HepG2 (cell line): ENCODE measurements at regions not wholly inside any gene's neighbourhood (a gene's known extent, or its start where the extent isn't known, plus 50 kb on each side); places are given as distances from the start of the nearest gene placed in this dataset.

Source experiments
- ATAC-seq: fragments of 200-7000 bp; cut with Tn5 transposase; 3 replicates; pipeline ENCODE4 v1.9.1; 2020; ENCODE audit warnings: mild to moderate bottlenecking, moderate library complexity
- BruUV-seq: library from RNA; stranded (reverse); fragments of 400-500 nt; replicated peaks from 2 replicates; lab custom pipeline; 2021; lab: Mats Ljungman, UMichigan
- CTCF ChIA-PET: fragments of 300-600 bp; formaldehyde crosslinking; extraction: SDS; loops from one replicate; lab custom pipeline; 2021; ENCODE audit warnings: low total read pairs, inconsistent platforms, low intra/inter-chr PET ratio; lab: Yijun Ruan, JAX
- POLR2A ChIA-PET: fragments of 350-600 bp; sonication (Branson Sonifier 250); formaldehyde crosslinking; loops from one replicate; lab custom pipeline; 2020; ENCODE audit warnings: antibody characterized with exemption, inconsistent platforms; lab: Yijun Ruan, JAX
- DNase-seq: peaks from one replicate; pipeline ENCODE4 v3.0.0-alpha.2; 2015; ENCODE audit warnings: low spot score
- FAIRE-seq: peaks from 3 replicates; lab custom pipeline; 2011; peaks lifted over from hg19 to GRCh38; lab: Jason Lieb, UNC
- H2AFZ ChIP-seq: one replicate; pipeline ENCODE4 v1.6.1; 2011; ENCODE audit warnings: low read length, inconsistent platforms
- H3K27ac ChIP-seq: fragments of 300-600 bp; 3 replicates; pipeline ENCODE4 v1.8.0; 2011; ENCODE audit warnings: mixed run types, mild to moderate bottlenecking, mixed read lengths, low read length, inconsistent platforms; ENCODE audit not compliant: insufficient read depth; ENCODE audit errors: extremely low read length
- H3K27me3 ChIP-seq, 2 experiments: fragments of 200-600 bp in 1 of 2; 2 replicates in 1 of 2; 3 replicates in 1 of 2; pipeline versions ENCODE4 v1.6.0 to v1.8.0; 2011; ENCODE audit warnings: low read length in 2 of 2, mild to moderate bottlenecking in 2 of 2, moderate library complexity in 2 of 2, inconsistent platforms in 1 of 2; ENCODE audit not compliant: insufficient read depth in 2 of 2, control insufficient read depth in 1 of 2
- H3K36me3 ChIP-seq, 2 experiments: fragments of 200-600 bp in 1 of 2; replicated peaks in 1 of 2; 2 replicates in 1 of 2; 3 replicates in 1 of 2; pipeline versions ENCODE4 v1.5.1 to v1.8.0; 2011; ENCODE audit warnings: low read length in 2 of 2, inconsistent platforms in 1 of 2; ENCODE audit not compliant: insufficient read depth in 2 of 2, control insufficient read depth in 1 of 2
- H3K4me1 ChIP-seq: 2 replicates; pipeline ENCODE4 v1.5.1; 2012; ENCODE audit warnings: low read length, inconsistent platforms; ENCODE audit not compliant: insufficient read depth
- H3K4me2 ChIP-seq: 2 replicates; pipeline ENCODE4 v1.6.0; 2011; ENCODE audit warnings: low read depth, low read length, inconsistent platforms
- H3K4me3 ChIP-seq, 3 experiments: fragments of 200-600 bp in 1 of 3; sonication (generic), shearing (Covaris generic) in 1 of 3; replicated peaks in 1 of 3; 2 replicates each; pipeline ENCODE4 v1.5.1; 2011 to 2016; ENCODE audit warnings: low read length in 3 of 3, inconsistent platforms in 2 of 3, low read depth in 2 of 3, mild to moderate bottlenecking in 2 of 3, control low read depth in 1 of 3, mixed read lengths in 1 of 3; ENCODE audit not compliant: insufficient read depth in 1 of 3
- H3K79me2 ChIP-seq: one replicate; pipeline ENCODE4 v1.6.1; 2011; ENCODE audit warnings: low read length, inconsistent platforms; ENCODE audit not compliant: insufficient read depth
- H3K9ac ChIP-seq: 2 replicates; pipeline ENCODE4 v1.6.0; 2011; ENCODE audit warnings: mild to moderate bottlenecking, low read depth, low read length, inconsistent platforms; ENCODE audit not compliant: insufficient read depth
- H3K9me3 ChIP-seq: 2 replicates; pipeline ENCODE4 v1.5.1; 2012; ENCODE audit warnings: mild to moderate bottlenecking, low read length
- H4K20me1 ChIP-seq: 2 replicates; pipeline ENCODE4 v1.6.0; 2011; ENCODE audit warnings: inconsistent platforms, mild to moderate bottlenecking, low read length, moderate library complexity; ENCODE audit not compliant: insufficient read depth
- ESRRA ChIP-seq: sonication (generic); formaldehyde crosslinking; IDR thresholded peaks from 2 replicates; pipeline ENCODE4 v1.5.1; 2020; ENCODE audit warnings: mild to moderate bottlenecking, low read depth, missing genetic modification reagents
- KLF11 ChIP-seq: IDR thresholded peaks from 2 replicates; pipeline ENCODE4 v1.6.1; 2016; ENCODE audit warnings: missing compliant biosample characterization
- NFE2 ChIP-seq: sonication (generic); formaldehyde crosslinking; IDR thresholded peaks from 2 replicates; pipeline ENCODE4 v1.4.0; 2020; ENCODE audit warnings: missing genetic modification reagents
- PHB2 ChIP-seq: fragments of 450-650 bp; IDR thresholded peaks from 2 replicates; pipeline ENCODE4 v1.6.1; 2018; ENCODE audit not compliant: partially characterized antibody
- SOX13 ChIP-seq, 3 experiments: fragments of 450-650 bp in 1 of 3; sonication (generic) in 1 of 3; formaldehyde crosslinking in 1 of 3; IDR thresholded peaks in 2 of 3; conservative IDR thresholded peaks in 1 of 3; 2 replicates each; pipeline versions ENCODE4 v1.5.0 to v1.6.1; 2016 to 2020; ENCODE audit warnings: antibody characterized with exemption in 1 of 3, mild to moderate bottlenecking in 1 of 3, missing compliant biosample characterization in 1 of 3, missing genetic modification reagents in 1 of 3, moderate library complexity in 1 of 3
- SRY ChIP-seq: sonication (generic); formaldehyde crosslinking; IDR thresholded peaks from 2 replicates; pipeline ENCODE4 v1.8.0; 2022; ENCODE audit warnings: mild to moderate bottlenecking, missing genetic modification reagents
- STAT5B ChIP-seq: sonication (generic); formaldehyde crosslinking; IDR thresholded peaks from 2 replicates; pipeline ENCODE4 v1.4.0; 2020; ENCODE audit warnings: missing genetic modification reagents
- TCF12 ChIP-seq, 2 experiments: fragments of 450-650 bp in 1 of 2; sonication (generic) in 1 of 2; formaldehyde crosslinking in 1 of 2; IDR thresholded peaks; 2 replicates each; pipeline versions ENCODE4 v1.6.1 to v1.8.0; 2017 to 2022; ENCODE audit warnings: antibody characterized with exemption in 1 of 2, mild to moderate bottlenecking in 1 of 2, missing genetic modification reagents in 1 of 2, moderate library complexity in 1 of 2
- U2AF2 ChIP-seq: fragments of 200-400 bp; formaldehyde crosslinking; IDR thresholded peaks from 2 replicates; pipeline ENCODE4 v1.6.1; 2017; ENCODE audit warnings: low read depth, mild to moderate bottlenecking, low read length
- ZNF30 ChIP-seq: sonication (generic); formaldehyde crosslinking; IDR thresholded peaks from 2 replicates; pipeline ENCODE4 v1.5.0; 2020; ENCODE audit warnings: mild to moderate bottlenecking, missing genetic modification reagents
- ZNF501 ChIP-seq: sonication (generic); formaldehyde crosslinking; IDR thresholded peaks from 2 replicates; pipeline ENCODE4 v1.5.1; 2020; ENCODE audit warnings: mild to moderate bottlenecking, moderate library complexity, missing genetic modification reagents
- ZNF652 ChIP-seq: IDR thresholded peaks from 2 replicates; pipeline ENCODE4 v1.6.1; 2016; ENCODE audit warnings: low read depth, borderline replicate concordance
- WGBS: methylation state at CpG from one replicate; pipeline ENCODE4 v1.1.6; 2017; ENCODE audit warnings: low lambda C conversion rate; 5-methylcytosine and 5-hydroxymethylcytosine counted together
- in situ Hi-C: cut with HindIII; loops from 2 replicates; pipeline ENCODE4 v1.10.0; 2017; ENCODE audit warnings: low pct_unique_long_range_greater_than_20kb; ENCODE audit not compliant: extremely low pct_ligation_motif_present
- intact Hi-C: fragments of 100-400 bp; cut with micrococcal nuclease; formaldehyde crosslinking; loops from one replicate; pipeline ENCODE4 v1.10.0; 2022; ENCODE audit not compliant: unreplicated experiment
- TF ChIP-seq, protein P1 (sequence below): sonication (generic); formaldehyde crosslinking; IDR thresholded peaks from 2 replicates; pipeline ENCODE4 v1.5.1; 2020; ENCODE audit warnings: missing genetic modification reagents, mild to moderate bottlenecking, borderline replicate concordance
- TF ChIP-seq, protein P2 (sequence below): sonication (generic); formaldehyde crosslinking; IDR thresholded peaks from 2 replicates; pipeline ENCODE4 v1.8.1; 2023; ENCODE audit warnings: mild to moderate bottlenecking, inconsistent platforms, moderate library complexity, missing genetic modification reagents, borderline replicate concordance
- TF ChIP-seq, protein P3 (sequence below): sonication (generic); formaldehyde crosslinking; IDR thresholded peaks from 2 replicates; pipeline ENCODE4 v1.4.0; 2020; ENCODE audit warnings: mild to moderate bottlenecking, low read depth, missing genetic modification reagents
- TF ChIP-seq, protein P4 (sequence below): IDR thresholded peaks from 2 replicates; pipeline ENCODE4 v1.6.1; 2016; ENCODE audit warnings: low read depth, borderline replicate concordance

DNA sequence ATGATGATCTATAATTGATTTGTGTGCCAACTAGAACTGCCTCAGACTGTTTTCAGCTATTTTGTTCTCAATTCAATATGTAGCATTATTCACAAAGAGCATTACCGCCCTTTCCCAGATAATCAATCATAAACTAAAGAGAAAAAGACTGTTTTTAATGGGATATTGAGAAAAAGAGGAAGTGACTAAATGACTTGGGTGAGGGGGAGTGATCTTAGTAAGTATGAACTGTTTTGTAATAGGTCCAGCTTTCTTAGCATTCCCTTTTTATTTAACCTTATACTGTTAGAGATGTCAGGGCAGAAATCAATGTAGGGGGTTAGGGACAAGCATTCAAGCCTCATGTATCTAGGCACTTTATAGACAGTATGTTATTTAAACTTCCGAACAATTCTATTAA is 157.8 kb upstream of the DPYD start:
- no peak overlapping the region for H3K27ac ChIP-seq
- BruUV-seq: no TSS peak
- intact Hi-C loops: no loop called here
- H3K9ac ChIP-seq: no peak overlapping the region
- H3K4me3 ChIP-seq: no peak overlapping the region
- DNase-seq: no peak
- H4K20me1 ChIP-seq: no peaks in the 10 kb centered on the region
- H3K27me3 ChIP-seq: no peaks in the 10 kb centered on the region
- ChIA-PET CTCF (no interaction called here), POLR2A (no interaction called here)
- FAIRE-seq: no peak
- WGBS: 1% methylated on average over 2 of the region's 2 CpGs
- H3K79me2 ChIP-seq: no peaks in the 10 kb centered on the region
- no peak overlapping the region for H3K4me2 ChIP-seq
- no peak overlapping the region for H2AFZ ChIP-seq
- TF ChIP-seq TCF12 (IDR thresholded peaks at IDR 0.05): no peak
- no peak for TF ChIP-seq TCF12 (CRISPR knock-in tag; IDR thresholded peaks at IDR 0.05)
- TF ChIP-seq, protein P1, sequence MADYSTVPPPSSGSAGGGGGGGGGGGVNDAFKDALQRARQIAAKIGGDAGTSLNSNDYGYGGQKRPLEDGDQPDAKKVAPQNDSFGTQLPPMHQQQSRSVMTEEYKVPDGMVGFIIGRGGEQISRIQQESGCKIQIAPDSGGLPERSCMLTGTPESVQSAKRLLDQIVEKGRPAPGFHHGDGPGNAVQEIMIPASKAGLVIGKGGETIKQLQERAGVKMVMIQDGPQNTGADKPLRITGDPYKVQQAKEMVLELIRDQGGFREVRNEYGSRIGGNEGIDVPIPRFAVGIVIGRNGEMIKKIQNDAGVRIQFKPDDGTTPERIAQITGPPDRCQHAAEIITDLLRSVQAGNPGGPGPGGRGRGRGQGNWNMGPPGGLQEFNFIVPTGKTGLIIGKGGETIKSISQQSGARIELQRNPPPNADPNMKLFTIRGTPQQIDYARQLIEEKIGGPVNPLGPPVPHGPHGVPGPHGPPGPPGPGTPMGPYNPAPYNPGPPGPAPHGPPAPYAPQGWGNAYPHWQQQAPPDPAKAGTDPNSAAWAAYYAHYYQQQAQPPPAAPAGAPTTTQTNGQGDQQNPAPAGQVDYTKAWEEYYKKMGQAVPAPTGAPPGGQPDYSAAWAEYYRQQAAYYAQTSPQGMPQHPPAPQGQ (CRISPR knock-in tag): no peak
- no peak for TF ChIP-seq STAT5B (CRISPR knock-in tag)
- TF ChIP-seq, protein P2, sequence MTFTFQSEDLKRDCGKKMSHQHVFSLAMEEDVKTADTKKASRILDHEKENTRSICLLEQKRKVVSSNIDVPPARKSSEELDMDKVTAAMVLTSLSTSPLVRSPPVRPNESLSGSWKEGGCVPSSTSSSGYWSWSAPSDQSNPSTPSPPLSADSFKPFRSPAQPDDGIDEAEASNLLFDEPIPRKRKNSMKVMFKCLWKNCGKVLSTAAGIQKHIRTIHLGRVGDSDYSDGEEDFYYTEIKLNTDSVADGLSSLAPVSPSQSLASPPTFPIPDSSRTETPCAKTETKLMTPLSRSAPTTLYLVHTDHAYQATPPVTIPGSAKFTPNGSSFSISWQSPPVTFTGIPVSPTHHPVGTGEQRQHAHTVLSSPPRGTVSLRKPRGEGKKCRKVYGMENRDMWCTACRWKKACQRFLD (CRISPR knock-in tag): no peak
- TF ChIP-seq SRY: no peak
- TF ChIP-seq ZNF501 (CRISPR knock-in tag): no peak
- no peak for TF ChIP-seq U2AF2
- no peak for TF ChIP-seq ZNF652
- TF ChIP-seq KLF11 (CRISPR knock-in tag): no peak
- TF ChIP-seq ESRRA (CRISPR knock-in tag): no peak
- TF ChIP-seq, protein P3, sequence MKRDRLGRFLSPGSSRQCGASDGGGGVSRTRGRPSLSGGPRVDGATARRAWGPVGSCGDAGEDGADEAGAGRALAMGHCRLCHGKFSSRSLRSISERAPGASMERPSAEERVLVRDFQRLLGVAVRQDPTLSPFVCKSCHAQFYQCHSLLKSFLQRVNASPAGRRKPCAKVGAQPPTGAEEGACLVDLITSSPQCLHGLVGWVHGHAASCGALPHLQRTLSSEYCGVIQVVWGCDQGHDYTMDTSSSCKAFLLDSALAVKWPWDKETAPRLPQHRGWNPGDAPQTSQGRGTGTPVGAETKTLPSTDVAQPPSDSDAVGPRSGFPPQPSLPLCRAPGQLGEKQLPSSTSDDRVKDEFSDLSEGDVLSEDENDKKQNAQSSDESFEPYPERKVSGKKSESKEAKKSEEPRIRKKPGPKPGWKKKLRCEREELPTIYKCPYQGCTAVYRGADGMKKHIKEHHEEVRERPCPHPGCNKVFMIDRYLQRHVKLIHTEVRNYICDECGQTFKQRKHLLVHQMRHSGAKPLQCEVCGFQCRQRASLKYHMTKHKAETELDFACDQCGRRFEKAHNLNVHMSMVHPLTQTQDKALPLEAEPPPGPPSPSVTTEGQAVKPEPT: no peak
- TF ChIP-seq SOX13 (IDR thresholded peaks at IDR 0.05): no peak
- no peak for TF ChIP-seq SOX13 (CRISPR knock-in tag; conservative IDR thresholded peaks at IDR 0.05 in 1 of 2, IDR thresholded peaks at IDR 0.05 in 1 of 2)
- TF ChIP-seq NFE2 (CRISPR knock-in tag): no peak
- TF ChIP-seq, protein P4, sequence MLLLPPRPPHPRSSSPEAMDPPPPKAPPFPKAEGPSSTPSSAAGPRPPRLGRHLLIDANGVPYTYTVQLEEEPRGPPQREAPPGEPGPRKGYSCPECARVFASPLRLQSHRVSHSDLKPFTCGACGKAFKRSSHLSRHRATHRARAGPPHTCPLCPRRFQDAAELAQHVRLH (CRISPR knock-in tag): no peak
- no peak for TF ChIP-seq ZNF30
- TF ChIP-seq PHB2: no peak
- in situ Hi-C loops: no loop called here
- no peaks in the 10 kb centered on the region for H3K9me3 ChIP-seq
- no peaks in the 10 kb centered on the region for H3K36me3 ChIP-seq
- no peak for ATAC-seq
- H3K4me1 ChIP-seq: no peaks in the 10 kb centered on the region
